Activated B cell treated with CpG ODN at 0.5 μM for 24 hours (primary cell): ENCODE measurements at regions not wholly inside any gene's neighbourhood (a gene's known extent, or its start where the extent isn't known, plus 50 kb on each side); places are given as distances from the start of the nearest gene placed in this dataset.

ENCODE experiments used
- ATAC-seq: fragments of 200-7000 bp; cut with Tn5 transposase; one replicate; pipeline ENCODE4 v1.10.0; 2021; ENCODE audit warnings: low read depth, mild to moderate bottlenecking, moderate library complexity
- CTCF ChIA-PET: fragments of 350-600 bp; sonication (Branson Sonifier 250); formaldehyde crosslinking; loops from one replicate; lab custom pipeline; 2021; ENCODE audit warnings: antibody characterized with exemption; lab: Charles Lee
- POLR2A ChIA-PET: fragments of 350-600 bp; sonication (Branson Sonifier 250); formaldehyde crosslinking; loops from one replicate; lab custom pipeline; 2021; ENCODE audit warnings: antibody characterized with exemption; lab: Charles Lee
- DNase-seq: peaks from one replicate; pipeline ENCODE4 v3.0.0; 2022
- H3K27ac Mint-ChIP-seq: one replicate; pipeline ENCODE4 v1.8.0; 2020; ENCODE audit warnings: mixed read lengths
- H3K27me3 Mint-ChIP-seq: one replicate; pipeline ENCODE4 v1.8.0; 2021; ENCODE audit warnings: mixed read lengths
- H3K36me3 Mint-ChIP-seq: one replicate; pipeline ENCODE4 v1.8.0; 2021; ENCODE audit warnings: low read depth, mixed read lengths
- H3K4me1 Mint-ChIP-seq: one replicate; pipeline ENCODE4 v1.8.0; 2021; ENCODE audit warnings: mixed read lengths
- H3K4me3 Mint-ChIP-seq: one replicate; pipeline ENCODE4 v1.8.0; 2020; ENCODE audit warnings: mild to moderate bottlenecking, mixed read lengths
- H3K9me3 Mint-ChIP-seq: one replicate; pipeline ENCODE4 v1.8.0; 2020; ENCODE audit warnings: mixed read lengths
- intact Hi-C: fragments of 100-400 bp; cut with micrococcal nuclease; formaldehyde crosslinking; loops from one replicate; pipeline ENCODE4 v1.15.1; 2024
- TF ChIP-seq, protein P1 (sequence below): fragments of 200-600 bp; IDR thresholded peaks from one replicate; pipeline ENCODE4 v1.8.0; 2022; ENCODE audit warnings: antibody characterized with exemption, mild to moderate bottlenecking

DNA sequence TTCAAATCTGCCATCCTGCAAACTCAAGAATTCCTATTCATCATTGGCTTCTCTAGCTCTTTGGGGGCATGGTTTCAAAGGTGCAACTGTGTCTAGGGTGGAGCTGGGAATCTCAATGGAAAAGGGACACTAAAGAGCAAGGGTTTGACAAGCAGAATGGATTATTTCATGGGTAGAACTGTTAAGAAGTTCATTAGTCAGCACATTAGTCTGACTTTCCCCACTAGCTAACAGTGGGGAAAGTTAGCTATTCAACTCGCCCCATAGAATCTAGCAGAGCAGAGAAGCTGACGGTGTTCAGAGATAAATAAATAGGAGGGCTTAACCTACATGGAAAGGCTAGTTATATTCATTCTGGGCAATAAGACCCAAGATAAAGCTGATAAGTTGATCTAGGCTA, 153.9 kb downstream of the EMP1 start:
- DNase-seq (no peak), ATAC-seq (no peak)
- Mint-ChIP-seq H3K27me3 (peaks cover 32% of the 10 kb centered on the region), H3K4me3 (no peak overlapping the region), H3K9me3 (no peaks in the 10 kb centered on the region), H3K36me3 (no peaks in the 10 kb centered on the region), H3K27ac (no peak overlapping the region), H3K4me1 (no peaks in the 10 kb centered on the region)
- CTCF ChIA-PET: interaction anchor here (1.5 to 2.3 kb wide), 3 partner anchors 12 to 311 kb away, joined by 3 to 7 read pairs (median 7); no protein-coding TSS in a partner anchor
- intact Hi-C loops: no loop called here
- TF ChIP-seq, protein P1, sequence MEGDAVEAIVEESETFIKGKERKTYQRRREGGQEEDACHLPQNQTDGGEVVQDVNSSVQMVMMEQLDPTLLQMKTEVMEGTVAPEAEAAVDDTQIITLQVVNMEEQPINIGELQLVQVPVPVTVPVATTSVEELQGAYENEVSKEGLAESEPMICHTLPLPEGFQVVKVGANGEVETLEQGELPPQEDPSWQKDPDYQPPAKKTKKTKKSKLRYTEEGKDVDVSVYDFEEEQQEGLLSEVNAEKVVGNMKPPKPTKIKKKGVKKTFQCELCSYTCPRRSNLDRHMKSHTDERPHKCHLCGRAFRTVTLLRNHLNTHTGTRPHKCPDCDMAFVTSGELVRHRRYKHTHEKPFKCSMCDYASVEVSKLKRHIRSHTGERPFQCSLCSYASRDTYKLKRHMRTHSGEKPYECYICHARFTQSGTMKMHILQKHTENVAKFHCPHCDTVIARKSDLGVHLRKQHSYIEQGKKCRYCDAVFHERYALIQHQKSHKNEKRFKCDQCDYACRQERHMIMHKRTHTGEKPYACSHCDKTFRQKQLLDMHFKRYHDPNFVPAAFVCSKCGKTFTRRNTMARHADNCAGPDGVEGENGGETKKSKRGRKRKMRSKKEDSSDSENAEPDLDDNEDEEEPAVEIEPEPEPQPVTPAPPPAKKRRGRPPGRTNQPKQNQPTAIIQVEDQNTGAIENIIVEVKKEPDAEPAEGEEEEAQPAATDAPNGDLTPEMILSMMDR: no peak
- POLR2A ChIA-PET: no interaction called here

DNA sequence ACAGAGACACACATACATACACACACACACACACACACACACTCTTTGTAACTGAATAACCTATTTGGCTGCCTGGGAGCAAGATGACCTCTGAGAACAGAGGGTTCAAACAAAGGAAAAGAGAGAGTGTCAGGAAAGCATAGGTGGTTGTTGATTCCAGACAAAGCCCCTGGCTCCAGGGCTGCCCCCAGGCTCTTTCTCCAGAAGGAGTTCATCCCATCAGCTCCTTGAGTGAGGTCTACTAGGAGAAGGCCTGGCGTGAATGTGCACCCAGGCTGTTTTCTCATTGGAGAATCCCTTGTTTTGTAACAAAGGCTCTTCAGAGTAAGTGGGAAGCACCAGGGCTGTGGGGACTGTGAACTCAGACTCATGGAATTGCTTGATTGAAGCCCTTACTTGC, 151.9 kb downstream of the EMP1 start:
- H3K27me3 Mint-ChIP-seq: peaks cover 37% of the 10 kb centered on the region
- no peak overlapping the region for H3K27ac Mint-ChIP-seq
- H3K9me3 Mint-ChIP-seq: no peaks in the 10 kb centered on the region
- no peaks in the 10 kb centered on the region for H3K4me1 Mint-ChIP-seq
- ATAC-seq (no peak), DNase-seq (no peak)
- ChIA-PET CTCF (no interaction called here), POLR2A (no interaction called here)
- H3K36me3 Mint-ChIP-seq: no peaks in the 10 kb centered on the region
- intact Hi-C loops: no loop called here
- TF ChIP-seq, protein P1: no peak
- no peak overlapping the region for H3K4me3 Mint-ChIP-seq

DNA sequence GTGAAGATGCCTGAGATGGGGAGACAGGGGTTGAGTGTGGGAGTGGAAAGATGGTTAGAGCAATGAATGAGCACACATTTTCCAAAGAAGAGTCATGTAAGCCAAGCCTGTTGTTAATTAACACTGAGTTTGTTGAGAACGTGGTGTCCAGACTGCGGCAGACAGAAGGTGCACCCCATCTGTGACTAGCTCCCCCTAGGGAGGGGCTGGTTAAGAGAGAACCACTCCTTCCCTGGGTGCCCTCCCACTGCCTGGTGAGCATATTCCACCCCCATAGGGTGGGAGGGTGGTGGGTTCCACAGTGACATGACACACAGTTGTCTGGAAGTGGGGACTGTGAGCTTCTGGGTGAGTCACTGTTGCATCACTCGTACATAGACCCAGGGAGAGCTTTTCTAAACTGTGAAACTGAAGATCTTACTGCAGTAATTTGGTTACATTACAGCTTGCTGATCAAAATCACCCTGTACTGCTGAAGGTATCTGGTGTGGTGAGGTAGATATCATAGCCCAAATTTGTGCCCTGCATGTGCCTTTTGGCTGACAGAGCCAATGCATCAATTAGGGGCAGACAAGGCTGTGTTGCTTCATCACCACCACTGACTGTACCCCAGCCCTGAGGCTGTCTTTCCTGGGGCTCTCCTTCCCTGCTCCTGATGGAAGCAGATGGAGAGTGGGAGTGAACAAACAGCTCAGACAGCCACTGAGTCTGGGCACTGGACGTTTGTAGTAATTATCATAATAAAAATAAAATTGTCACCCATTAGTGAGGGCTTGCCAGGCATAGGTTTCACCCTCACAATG, 150.9 kb downstream of the EMP1 start:
- Mint-ChIP-seq H3K4me1 (no peaks in the 10 kb centered on the region), H3K27me3 (peaks cover 37% of the 10 kb centered on the region), H3K27ac (no peak overlapping the region), H3K4me3 (no peak overlapping the region), H3K9me3 (no peaks in the 10 kb centered on the region), H3K36me3 (no peaks in the 10 kb centered on the region)
- ChIA-PET CTCF (no interaction called here), POLR2A (no interaction called here)
- TF ChIP-seq, protein P1: no peak
- DNase-seq (no peak), ATAC-seq (no peak)
- intact Hi-C loops: no loop called here

DNA sequence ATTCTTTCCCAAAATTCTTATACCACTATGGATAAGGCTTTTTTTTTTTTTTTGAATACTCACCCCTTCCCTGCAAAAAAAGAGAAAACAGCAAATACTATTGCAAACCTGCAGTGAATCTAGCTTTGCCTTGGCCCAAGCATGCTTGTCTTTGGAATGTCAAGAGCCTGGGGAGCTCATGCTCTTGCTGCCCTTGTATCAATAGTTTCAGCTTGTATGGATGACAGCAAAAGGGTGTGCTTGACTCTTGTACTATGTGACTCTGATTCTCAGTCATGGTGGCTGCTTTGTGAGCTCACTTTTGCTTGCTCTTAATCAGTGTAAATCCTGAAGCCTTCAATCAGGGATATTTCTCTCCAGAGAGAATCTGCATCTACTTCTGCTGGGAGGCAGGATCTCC, 149.2 kb downstream of the EMP1 start:
- no peaks in the 10 kb centered on the region for H3K4me1 Mint-ChIP-seq
- H3K27me3 Mint-ChIP-seq: peaks cover 34% of the 10 kb centered on the region
- no peak for DNase-seq
- TF ChIP-seq, protein P1: no peak
- H3K36me3 Mint-ChIP-seq: no peaks in the 10 kb centered on the region
- ChIA-PET CTCF (interaction anchor here (0.9 kb wide), 1 partner anchor 16 kb away, joined by 4 read pairs; no protein-coding TSS in a partner anchor), POLR2A (no interaction called here)
- intact Hi-C loops: no loop called here
- no peak for ATAC-seq
- no peak overlapping the region for H3K27ac Mint-ChIP-seq
- H3K4me3 Mint-ChIP-seq: no peak overlapping the region
- no peaks in the 10 kb centered on the region for H3K9me3 Mint-ChIP-seq

DNA sequence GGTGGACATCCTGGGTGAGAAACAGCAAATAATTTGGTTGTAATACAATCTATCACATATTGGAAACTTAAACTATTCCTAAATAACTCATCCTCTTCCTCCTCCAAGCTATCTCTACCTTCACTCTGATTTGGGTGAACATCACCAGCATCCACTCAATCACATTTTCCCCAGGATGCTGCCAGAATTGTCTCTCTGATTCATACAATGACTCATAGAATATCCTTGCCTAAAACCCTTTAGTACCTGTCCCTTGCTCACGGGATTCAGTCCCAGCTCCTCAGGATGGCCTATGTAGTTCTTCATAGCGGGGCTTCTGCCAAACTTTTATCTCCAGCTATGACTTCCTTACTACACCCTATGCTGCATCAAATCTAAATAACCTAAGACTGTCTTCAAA, 146.8 kb downstream of the EMP1 start:
- Mint-ChIP-seq H3K9me3 (no peaks in the 10 kb centered on the region), H3K4me1 (no peaks in the 10 kb centered on the region), H3K27me3 (peaks cover 22% of the 10 kb centered on the region), H3K27ac (no peak overlapping the region), H3K36me3 (no peaks in the 10 kb centered on the region), H3K4me3 (no peak overlapping the region)
- TF ChIP-seq, protein P1: no peak
- POLR2A ChIA-PET: no interaction called here
- CTCF ChIA-PET: no interaction called here
- DNase-seq (no peak), ATAC-seq (no peak)
- intact Hi-C loops: no loop called here
